ENCODE measurements at regions not wholly inside any gene's neighbourhood (a gene's known extent, or its start where the extent isn't known, plus 50 kb on each side); places are given as distances from the start of the nearest gene placed in this dataset.
"Not testable (repeated sequence)": the region's sequence is repeated elsewhere in the genome, so short reads cannot be mapped to it uniquely, and the experiment has no call there.

- DNase-seq (ENCODE audit: low read depth in 2 of 2): no peak
These were observed 132.3 kb downstream of the CSNK2A3 start for GRCh38 chr11:11220786-11221185.

- no peak for DNase-seq (ENCODE audit: low read depth in 2 of 2)
These were observed 134.4 kb downstream of the CSNK2A3 start for GRCh38 chr11:11218629-11218986.

GRCh38 chr11:11217929-11218628 lies 135.0 kb downstream of the CSNK2A3 start:
- DNase-seq (ENCODE audit: low read depth in 2 of 2): no peak

GRCh38 chr11:11217289-11217928 lies 135.6 kb downstream of the CSNK2A3 start:
- DNase-seq (ENCODE audit: low read depth in 2 of 2): no peak

GRCh38 chr11:11215944-11216343 lies 137.1 kb downstream of the CSNK2A3 start:
- no peak for DNase-seq (ENCODE audit: low read depth in 2 of 2)

- DNase-seq (ENCODE audit: low read depth in 2 of 2): no peak
These were observed 137.8 kb downstream of the CSNK2A3 start for GRCh38 chr11:11215058-11215815.

GRCh38 chr11:11213117-11213516 lies 139.9 kb downstream of the CSNK2A3 start:
- no peak for DNase-seq (ENCODE audit: low read depth in 2 of 2)

- no peak for DNase-seq (ENCODE audit: low read depth in 2 of 2)
These were observed 141.2 kb downstream of the CSNK2A3 start for GRCh38 chr11:11211888-11212287.

GRCh38 chr11:11211186-11211585 lies 141.9 kb downstream of the CSNK2A3 start:
- DNase-seq (ENCODE audit: low read depth in 2 of 2): no peak

GRCh38 chr11:11210446-11210845 lies 142.6 kb downstream of the CSNK2A3 start:
- DNase-seq (ENCODE audit: low read depth in 2 of 2): no peak

- no peak for DNase-seq (ENCODE audit: low read depth in 2 of 2)
These were observed 143.1 kb downstream of the CSNK2A3 start for GRCh38 chr11:11209967-11210366.

GRCh38 chr11:11208994-11209393 lies 144.1 kb downstream of the CSNK2A3 start:
- no peak for DNase-seq (ENCODE audit: low read depth in 2 of 2)

- no peak for DNase-seq (ENCODE audit: low read depth in 2 of 2)
These were observed 145.6 kb downstream of the CSNK2A3 start for GRCh38 chr11:11207428-11207827.

- DNase-seq (ENCODE audit: low read depth in 2 of 2): no peak
These were observed 146.6 kb downstream of the CSNK2A3 start for GRCh38 chr11:11206484-11206883.

GRCh38 chr11:11202885-11203284 lies 150.2 kb downstream of the CSNK2A3 start:
- no peak for DNase-seq (ENCODE audit: low read depth in 2 of 2)

- not testable (repeated sequence) for DNase-seq (ENCODE audit: low read depth in 2 of 2)
These were observed 151.7 kb downstream of the CSNK2A3 start for GRCh38 chr11:11201302-11201701.

GRCh38 chr11:11192541-11192940 lies 160.5 kb downstream of the CSNK2A3 start:
- no peak for DNase-seq (ENCODE audit: low read depth in 2 of 2)

- no peak for DNase-seq (ENCODE audit: low read depth in 2 of 2)
These were observed 163.5 kb downstream of the CSNK2A3 start for GRCh38 chr11:11189506-11189905.

- no peak for DNase-seq (ENCODE audit: low read depth in 2 of 2)
These were observed 166.8 kb downstream of the CSNK2A3 start for GRCh38 chr11:11186249-11186648.

- DNase-seq (ENCODE audit: low read depth in 2 of 2): no peak
These were observed 170.8 kb downstream of the CSNK2A3 start for GRCh38 chr11:11182261-11182660.

GRCh38 chr11:11178671-11179638 lies 174.1 kb downstream of the CSNK2A3 start:
- DNase-seq (ENCODE audit: low read depth in 2 of 2): no peak

Measured in stimulated activated CD8-positive, alpha-beta memory T cell treated with anti-CD3 and anti-CD28 coated beads, Interleukin-7, amount 100 ng/mL, for 4 hours (primary cell).